HG03066 (cell line): ENCODE measurements at regions not wholly inside any gene's neighbourhood (a gene's known extent, or its start where the extent isn't known, plus 50 kb on each side); places are given as distances from the start of the nearest gene placed in this dataset.

Experiments used
- ATAC-seq: cut with Tn5 transposase; IDR thresholded peaks from one replicate; pipeline ENCODE4 v1.9.1; 2021; ENCODE audit warnings: low read depth; ENCODE audit not compliant: unreplicated experiment

DNA sequence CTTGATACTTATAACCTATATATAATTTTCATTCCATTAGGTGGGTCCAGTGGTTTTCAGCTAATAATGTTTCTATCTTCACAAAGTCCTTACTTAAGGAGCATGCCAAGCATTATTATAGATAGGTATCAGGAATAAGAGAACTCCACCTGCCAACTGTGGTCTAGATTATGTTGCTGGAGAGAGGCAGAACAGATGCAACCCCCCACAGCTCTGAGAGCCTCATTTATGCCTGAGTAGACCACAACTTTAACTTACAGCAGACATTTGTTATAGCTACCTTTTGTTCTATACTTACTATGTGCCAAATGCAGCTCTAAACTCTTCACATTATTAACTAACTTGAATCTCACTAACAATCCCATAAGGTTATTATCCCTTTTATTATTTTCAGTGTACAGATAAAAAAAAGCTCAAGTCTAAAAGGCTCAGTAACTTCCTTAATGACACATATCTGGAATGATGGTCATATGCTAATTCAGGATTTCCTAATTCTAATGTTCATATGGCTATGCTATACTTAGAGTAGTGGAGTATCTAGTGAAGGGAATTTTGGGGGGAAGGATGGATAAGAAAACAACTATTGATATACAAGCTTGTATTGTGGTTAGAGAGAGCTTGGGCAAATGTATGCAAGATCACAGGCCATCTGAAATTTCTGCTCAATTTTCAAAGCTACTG lies 119.1 kb upstream of the RND3 start:
- no peak for ATAC-seq

DNA sequence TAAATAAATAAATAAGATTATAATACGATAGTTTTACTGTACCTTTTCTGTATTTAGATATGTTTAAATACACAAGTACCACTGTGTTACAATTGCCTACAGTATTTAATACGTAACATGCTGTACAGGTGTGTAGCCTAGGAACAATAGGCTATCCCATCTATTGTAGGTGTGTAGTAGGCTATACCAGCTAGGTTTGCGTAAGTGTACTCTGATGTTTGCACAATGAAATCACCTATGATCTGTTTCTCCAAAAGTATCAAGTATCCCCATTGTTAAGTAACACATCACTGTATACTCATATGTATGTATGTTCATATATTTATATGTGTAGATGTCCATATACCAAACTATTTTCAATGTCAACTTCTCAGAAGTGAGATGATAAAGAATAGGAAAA lies 118.2 kb upstream of the RND3 start:
- no peak for ATAC-seq

DNA sequence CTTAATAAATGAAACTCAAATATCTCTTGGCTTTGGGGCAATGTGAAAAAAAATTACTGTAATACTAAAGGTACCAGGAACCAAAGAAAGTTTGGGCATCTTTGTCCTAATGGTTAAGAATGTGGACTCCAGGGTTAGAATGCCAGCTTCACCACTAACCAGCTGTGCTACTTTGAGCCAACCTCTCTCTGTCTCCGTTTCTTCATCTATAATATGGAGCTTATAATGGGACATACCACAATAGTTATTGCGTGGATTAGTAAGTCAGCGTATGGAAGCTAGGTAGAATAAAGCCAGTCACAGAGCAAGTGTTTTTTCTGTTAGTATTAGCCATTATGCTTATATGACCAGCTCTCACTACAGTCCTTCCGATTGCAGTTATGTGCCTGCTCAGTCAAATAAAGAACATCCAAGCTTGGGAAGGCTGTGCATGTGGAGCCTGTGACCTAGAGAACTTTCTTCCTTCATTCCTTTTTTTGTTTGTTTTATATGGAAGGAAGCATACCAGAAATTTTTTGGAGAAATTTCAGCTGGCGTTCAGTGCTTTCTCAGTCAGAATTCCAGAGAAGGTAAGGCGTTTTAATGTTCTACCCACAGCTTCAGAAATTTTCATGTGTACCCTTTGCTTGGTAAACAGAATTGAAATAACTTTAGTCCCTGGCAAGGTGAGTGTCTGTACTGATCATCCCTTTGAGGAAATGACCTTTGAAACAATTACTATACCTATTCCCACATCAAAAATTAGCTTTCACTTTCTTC lies 114.0 kb upstream of the RND3 start:
- no peak for ATAC-seq

DNA sequence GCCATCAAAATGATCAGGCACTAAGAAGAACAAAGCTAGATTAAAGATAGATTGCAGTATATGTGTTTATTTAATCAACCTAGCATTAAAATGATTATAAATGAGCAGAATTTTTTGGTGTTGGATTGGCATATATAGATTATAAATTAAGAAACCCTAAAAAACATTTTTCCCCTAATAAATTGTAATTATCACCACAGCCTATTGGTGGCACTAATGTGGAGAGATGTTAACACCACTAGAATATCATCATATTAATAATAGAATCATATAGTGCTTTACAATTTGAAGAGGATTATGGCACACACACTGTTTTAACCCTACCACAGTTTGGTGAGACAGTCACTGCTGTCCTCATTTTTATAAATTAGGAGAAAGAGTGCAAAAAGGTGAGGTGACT lies 112.4 kb upstream of the RND3 start:
- no peak for ATAC-seq

DNA sequence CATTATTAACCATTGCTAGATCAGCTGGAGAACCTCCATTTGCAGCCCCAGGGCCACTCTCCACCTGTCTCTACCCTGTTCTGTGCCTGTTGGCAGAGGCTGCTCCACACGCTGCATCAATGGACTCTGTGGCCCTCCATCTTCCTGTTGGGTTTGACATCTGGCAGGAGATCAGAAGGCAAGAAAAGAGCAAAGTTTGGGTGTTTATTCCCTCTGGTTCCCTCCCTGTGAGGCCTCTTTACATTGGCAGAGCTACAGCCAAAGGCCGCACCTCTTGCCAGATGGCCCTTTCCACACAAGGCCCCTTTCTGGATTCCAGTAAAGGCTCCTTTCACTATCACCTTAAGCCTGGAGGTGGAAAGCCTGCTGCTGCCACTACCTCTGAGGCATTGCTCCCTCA lies 110.9 kb upstream of the RND3 start:
- ATAC-seq: no peak

DNA sequence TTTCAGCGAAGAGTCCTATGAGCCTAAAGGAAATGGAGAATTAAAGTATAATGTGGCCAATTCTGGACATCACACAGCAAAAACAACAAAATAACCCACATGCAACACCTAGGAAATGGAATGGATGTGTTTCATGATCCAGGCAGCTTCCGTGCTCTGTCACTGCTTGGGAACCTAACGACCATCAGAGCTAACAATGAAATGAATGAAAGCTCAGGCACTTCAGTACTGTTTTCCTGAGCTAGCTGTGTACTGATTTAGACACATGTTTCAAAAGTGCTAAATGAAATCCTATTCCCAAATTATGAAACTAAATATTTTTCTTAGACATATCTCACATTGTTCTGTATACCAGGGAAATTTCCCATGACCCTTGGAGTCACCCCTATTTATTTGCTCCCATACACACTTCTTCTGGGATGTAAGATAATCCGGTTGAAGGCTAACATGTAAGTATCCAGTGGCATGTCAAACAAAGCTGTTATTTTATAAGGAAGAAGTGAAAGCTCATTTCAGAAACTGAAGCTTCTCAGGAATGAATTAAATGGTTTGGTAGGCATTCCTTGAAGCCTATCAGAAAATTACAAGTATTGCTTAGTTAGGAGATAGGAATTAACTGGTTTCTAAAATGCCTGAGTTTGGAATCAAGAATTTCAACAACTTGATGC lies 108.5 kb upstream of the RND3 start:
- ATAC-seq: no peak

DNA sequence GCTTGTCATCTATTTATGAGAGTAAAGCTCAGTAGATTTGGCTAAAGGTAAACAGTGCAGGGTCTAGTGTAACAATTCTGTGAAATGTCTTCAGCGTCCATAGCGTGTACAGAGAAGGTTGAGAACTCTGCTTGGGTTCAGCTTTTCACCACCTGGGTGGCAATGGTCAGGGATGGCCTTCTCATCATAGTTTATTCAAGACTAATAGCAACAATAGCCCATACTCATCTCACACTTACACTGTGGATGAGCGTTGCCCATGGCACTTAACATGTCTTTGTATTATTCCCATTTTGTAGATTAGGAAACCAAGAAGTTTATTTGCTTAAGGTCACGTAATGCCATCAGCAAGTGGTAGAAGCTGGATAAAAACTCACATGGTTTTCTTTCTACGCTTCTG lies 106.8 kb upstream of the RND3 start:
- no peak for ATAC-seq

DNA sequence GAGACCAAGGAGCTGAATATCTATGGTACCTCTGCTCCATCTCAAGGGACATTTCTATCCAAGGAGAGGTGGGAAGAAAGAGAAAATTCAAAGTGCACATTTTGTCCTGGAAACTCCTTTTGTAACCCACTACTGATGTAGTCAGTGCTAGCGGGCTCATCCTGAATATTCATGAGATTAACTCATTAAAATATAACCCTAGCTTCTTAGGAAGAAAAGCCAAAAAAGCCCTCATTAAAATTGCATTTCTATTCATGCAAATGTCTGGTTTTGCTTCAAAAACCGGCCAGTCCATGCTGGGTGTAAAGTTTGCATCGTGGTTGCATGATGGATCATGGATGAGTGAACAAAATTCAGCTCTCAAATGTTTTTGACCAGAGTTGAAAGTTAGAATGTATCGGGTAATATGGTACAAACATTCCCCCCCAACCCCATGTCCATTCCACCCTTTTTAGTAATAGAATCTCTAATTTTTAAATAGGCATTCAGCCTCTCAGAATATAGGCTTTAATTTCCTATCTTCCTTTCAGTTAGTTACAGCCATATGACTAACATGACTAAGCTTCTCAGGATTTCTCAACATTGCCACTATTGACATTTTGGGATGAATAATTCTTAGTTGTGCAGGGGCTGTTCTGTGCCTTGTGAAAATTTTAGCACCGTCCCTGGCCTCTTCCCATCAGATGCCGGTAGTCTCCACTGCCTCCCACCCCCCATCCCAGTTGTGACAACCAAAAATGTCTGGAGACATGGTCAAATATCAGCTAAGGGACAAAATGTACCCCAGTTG lies 104.2 kb upstream of the RND3 start:
- no peak for ATAC-seq

DNA sequence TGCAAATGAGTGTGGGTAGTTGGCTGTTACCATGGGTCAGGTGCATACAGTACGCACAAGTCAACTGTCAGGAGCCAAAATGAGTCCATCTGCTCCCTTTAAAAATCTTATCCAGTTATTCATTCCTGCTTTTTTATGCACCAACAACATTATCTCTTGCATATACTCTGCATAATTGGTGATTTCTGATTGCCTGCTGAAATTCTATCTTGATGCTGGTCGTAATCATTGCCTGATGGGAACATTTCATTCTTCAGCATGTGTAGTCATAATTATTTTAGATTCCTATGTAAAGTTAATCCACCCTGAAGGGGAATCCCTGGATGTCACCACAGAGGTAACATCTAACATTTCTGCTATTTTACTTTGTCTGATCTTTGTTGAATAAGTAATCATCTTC lies 102.2 kb upstream of the RND3 start:
- no peak for ATAC-seq

DNA sequence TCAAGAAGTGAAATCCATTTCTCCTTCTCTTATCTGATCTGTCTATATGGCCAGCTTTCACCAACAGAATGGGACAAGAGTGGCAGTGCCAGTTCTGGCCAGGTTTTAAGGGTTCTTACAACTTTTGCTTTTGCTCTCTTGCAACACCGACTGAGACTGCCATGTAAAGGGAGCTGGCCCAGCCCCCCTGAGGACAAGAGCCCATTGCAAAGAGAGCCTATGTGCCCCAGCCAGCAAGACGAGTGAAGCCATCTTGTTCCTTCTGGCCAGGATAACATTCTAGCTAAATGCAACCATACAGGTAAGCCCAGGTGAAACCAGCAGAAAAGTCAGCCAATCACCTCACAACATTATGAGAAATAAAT lies 101.0 kb upstream of the RND3 start:
- ATAC-seq: no peak

DNA sequence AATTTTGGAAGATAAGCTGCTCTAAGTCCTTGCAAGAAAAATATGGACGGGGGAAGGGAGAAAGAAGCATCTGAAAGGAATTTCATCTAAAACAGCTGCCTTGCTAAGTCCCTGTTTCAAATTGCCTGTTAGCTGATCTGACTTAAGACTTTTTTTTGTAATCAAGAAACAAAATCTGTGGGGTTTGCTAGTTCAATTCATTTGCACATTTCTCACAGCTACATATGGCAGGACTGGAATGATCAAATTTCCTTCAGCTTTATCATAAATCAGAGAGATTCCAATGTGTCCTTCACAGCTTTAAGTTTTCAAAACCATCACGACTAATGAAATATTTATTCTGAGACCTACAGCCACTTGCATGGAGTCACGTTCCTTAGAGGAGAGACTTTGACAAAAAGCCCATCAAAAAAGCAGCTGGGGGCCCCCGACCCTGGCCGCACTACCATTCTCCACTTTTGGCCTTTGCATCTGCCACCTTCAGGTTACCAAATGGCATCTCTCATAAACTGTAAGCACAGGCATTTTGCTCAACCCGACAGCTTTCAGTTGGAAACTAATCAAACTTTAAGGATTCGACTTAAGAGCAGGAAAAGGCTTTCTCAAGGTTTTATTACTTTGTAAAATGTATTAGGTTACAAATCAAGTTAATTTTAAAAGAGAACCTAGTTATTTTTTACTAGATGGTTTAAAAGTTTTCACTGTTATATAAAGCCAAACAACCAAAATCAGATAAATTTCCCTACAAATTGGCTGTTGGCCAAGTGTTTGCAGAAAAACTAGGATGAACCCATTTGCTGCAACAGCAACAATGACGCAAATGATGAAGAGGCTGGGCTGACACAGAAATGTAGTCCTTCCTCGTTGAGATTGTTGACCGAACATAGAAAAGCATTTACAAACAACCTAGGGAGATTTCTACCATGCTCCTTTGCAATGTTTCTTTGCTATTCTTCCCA lies 100.4 kb upstream of the RND3 start:
- no peak for ATAC-seq

DNA sequence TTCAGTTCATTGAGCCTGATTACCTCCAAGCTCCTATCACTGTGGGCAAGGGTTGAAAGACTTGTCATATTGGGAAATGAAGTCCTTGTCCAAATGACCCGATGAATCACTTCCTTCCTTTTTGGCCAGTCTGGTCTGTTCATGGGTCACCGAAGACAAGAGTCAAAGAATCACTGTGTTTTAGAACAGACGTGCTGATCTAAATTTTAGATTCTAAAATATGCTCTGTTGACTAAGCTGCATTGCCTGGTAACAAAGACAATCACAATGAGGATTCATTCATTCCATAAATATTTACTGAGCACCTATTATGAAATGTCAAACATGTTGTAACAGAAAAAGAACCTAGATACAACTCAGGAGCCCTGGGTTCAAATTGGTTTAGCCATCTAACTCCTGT lies 99.4 kb upstream of the RND3 start:
- ATAC-seq: no peak

DNA sequence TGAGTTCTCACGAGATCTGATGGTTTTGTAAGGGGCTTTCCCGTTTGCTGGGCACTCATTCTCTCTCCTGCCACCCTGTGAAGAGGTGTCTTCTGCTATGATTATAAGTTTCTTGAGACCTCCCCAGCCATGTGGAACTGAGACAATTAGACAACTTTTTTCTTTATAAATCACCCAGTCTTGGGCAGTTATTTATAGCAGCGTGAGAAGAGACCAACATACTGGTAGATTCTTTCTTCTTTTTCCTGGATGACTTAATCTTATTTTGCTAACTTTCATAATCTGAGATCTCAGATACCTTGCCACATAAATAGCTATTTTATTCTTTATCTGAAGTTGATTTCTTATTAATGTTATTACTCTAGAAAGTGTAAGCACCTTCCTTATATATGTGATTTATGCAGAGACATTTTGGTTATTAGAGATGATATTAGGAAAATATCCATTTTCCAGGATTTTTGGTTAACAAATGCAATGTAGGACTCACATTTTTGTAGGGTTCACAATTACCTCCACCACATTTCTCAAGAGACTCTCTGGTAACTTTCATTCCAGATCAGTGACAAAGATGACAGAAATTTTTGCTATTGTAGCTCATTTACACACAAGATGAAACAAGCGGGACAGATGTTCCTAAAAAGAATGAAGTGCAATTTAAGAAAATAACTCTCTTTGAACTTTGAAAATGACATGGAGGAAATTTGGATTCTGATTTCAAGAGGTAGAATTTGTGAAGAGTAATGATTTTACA lies 97.9 kb upstream of the RND3 start:
- no peak for ATAC-seq

DNA sequence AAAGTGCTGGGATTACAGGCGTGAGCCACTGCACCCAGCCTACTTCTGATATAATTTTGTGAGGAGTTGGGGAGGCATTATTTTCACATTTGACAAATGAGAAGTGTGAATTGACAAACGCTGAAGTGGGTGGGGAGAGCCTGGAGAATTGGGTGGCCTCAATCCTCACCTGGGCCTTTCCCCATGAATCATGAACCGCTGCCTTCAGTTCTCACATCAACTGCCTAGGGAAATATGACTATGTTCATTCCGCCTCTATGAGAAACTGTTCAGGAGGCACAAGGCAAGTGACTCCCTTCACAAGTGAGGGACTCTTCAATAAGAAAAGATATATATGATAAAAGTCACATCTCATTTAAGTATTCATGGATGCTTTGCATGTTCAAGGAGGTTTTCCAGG lies 96.6 kb upstream of the RND3 start:
- no peak for ATAC-seq

DNA sequence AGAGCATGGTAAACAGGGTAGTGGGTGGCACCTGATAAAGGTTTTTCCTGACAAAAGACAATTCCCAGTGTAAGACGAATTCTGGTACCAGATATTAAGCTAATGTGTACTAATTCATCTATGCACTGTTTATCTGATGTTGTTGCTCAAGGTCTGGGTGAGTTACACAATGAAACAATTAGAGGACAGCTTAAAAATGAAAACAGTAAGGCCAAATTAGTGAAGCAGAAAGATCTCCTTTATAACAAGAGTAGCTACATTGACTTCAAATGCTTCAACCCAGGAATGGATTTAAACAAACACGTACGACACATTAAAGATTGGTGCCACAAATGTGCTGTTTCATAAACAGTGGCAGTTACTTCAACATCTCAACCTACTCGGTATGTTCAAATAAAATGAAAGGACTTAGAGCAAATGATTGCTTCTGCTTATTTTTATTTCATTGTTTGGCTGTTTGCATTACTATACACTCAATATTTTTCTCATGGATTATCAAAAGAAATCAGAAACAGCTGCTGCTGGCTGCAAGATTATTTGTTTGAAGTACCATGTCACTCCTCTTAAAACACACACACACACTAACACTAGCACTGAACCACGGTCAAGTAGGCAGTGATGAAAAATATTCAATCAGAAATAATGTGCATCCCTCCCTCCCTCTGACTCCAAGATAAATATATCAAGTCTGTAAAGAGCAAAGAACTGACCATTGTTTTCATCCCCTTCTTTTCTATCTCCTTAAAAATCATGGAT lies 94.4 kb upstream of the RND3 start:
- ATAC-seq: no peak

DNA sequence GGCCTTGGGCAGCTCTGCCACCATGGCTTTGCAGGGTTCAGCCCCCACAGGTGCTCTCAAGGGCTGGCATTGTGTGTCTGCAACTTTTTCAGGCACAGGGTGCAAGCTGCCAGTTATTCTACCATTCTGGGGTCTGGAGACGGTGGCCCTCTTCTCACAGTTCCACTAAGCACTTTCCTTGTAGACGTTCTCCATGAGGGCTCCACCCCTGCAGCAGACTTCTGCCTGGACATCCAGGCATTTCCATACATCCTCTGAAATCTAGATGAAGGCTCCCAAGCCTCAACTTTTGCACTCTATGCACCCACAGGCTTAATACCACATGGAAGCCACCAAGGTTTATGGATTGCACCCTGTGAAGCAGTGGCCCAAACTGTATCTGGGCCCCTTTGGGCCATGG lies 91.0 kb upstream of the RND3 start:
- ATAC-seq: no peak

DNA sequence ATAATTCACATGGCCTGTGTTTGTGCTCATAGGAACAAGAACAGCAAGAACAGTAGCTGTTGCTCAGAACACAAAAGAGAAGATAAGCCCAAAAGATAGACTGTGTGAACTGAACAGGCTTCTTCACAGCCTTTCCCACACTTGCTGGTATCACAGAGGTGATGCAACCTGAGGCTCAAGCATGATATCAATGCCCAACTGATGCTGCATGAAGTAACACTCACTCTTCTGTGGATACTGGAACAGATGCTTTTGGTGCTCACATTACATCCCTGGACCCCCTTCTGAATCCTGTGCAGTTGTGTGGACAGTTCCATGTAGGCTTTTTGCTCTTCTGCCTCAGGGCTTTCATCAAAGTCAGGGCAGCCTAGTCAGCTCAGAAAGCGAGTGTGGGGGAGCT lies 88.4 kb upstream of the RND3 start:
- no peak for ATAC-seq

DNA sequence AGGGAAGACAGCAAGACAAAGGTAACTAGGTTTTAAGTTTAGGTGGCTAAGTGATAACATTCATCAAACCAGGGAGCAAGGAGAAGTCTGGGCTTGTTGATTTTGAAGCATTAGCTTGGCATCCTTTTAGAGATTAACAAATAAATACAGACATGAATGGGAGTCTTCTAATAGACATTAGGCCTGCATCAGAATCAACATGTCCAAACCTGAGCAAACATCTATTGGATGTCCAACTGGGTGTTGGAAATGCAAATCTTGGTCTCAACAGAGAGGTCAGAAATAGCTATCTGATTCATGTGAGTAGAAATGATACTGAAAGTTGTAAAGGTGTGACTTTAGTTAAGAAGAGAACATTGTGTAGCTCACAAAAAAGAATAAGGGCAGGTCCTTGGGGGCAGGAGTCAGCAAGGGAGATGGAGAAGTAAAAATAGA lies 85.5 kb upstream of the RND3 start:
- peak; percentile 99 for ATAC-seq
